Activated gamma-delta T cell treated with Interleukin-2 at 50 U/mL for 16 hours (primary cell): ENCODE measurements at regions not wholly inside any gene's neighbourhood (a gene's known extent, or its start where the extent isn't known, plus 50 kb on each side); places are given as distances from the start of the nearest gene placed in this dataset.
A peak's percentile ranks its signal among the peaks of the same experiment; 100 is the strongest.

ENCODE experiments used
- DNase-seq: peaks from one replicate; pipeline ENCODE4 v3.0.0-alpha.2; 2020

- DNase-seq = no peak
Observed at GRCh38 chr6:53744321-53744720, 50.5 kb upstream of the LRRC1 start.

- DNase-seq = no peak
Observed at GRCh38 chr6:53741034-53741823, 53.6 kb upstream of the LRRC1 start.

- no peak for DNase-seq
Observed at GRCh38 chr6:53737746-53738145, 57.1 kb upstream of the LRRC1 start.

- DNase-seq = peak; percentile 9
Observed at GRCh38 chr6:53735896-53736295, 58.9 kb upstream of the LRRC1 start.

GRCh38 chr6:53734473-53735299 is 60.1 kb upstream of the LRRC1 start:
- peak; percentile 7 for DNase-seq

- DNase-seq = no peak
Observed at GRCh38 chr6:53731866-53732636, 62.8 kb upstream of the LRRC1 start.

- no peak for DNase-seq
Observed at GRCh38 chr6:53730767-53731166, 64.0 kb upstream of the LRRC1 start.

- DNase-seq = peak; percentile 53
Observed at GRCh38 chr6:53728570-53729194, 63.1 kb upstream of the KLHL31 start.

GRCh38 chr6:53727748-53728147 is 62.2 kb upstream of the KLHL31 start:
- no peak for DNase-seq

- DNase-seq = peak; percentile 73
Observed at GRCh38 chr6:53725791-53726575, 60.4 kb upstream of the KLHL31 start.

- no peak for DNase-seq
Observed at GRCh38 chr6:53724501-53724900, 58.9 kb upstream of the KLHL31 start.

- no peak for DNase-seq
Observed at GRCh38 chr6:53723331-53723730, 57.8 kb upstream of the KLHL31 start.

GRCh38 chr6:53721766-53722165 is 56.2 kb upstream of the KLHL31 start:
- DNase-seq = no peak

GRCh38 chr6:53718597-53719460 is 53.3 kb upstream of the KLHL31 start:
- peak; percentile 19 for DNase-seq

GRCh38 chr6:53717566-53717965 is 52.0 kb upstream of the KLHL31 start:
- DNase-seq = no peak

- DNase-seq = no peak
Observed at GRCh38 chr6:53715434-53715833, 49.9 kb upstream of the KLHL31 start.
